Ishikawa (cell line): ENCODE measurements at regions not wholly inside any gene's neighbourhood (a gene's known extent, or its start where the extent isn't known, plus 50 kb on each side); places are given as distances from the start of the nearest gene placed in this dataset.

Experiments
- EGR1 ChIP-seq: IDR thresholded peaks from 2 replicates; pipeline ENCODE4 v1.6.1; 2012
- FOXM1 ChIP-seq: IDR thresholded peaks from 2 replicates; pipeline ENCODE4 v1.6.1; 2012; ENCODE audit warnings: low read depth, borderline replicate concordance
- TAF1 ChIP-seq: IDR thresholded peaks from 2 replicates; pipeline ENCODE4 v1.6.1; 2012; ENCODE audit warnings: low read depth, mild to moderate bottlenecking
- TF ChIP-seq, protein P1 (sequence below): IDR thresholded peaks from 2 replicates; pipeline ENCODE4 v1.6.1; 2012

DNA sequence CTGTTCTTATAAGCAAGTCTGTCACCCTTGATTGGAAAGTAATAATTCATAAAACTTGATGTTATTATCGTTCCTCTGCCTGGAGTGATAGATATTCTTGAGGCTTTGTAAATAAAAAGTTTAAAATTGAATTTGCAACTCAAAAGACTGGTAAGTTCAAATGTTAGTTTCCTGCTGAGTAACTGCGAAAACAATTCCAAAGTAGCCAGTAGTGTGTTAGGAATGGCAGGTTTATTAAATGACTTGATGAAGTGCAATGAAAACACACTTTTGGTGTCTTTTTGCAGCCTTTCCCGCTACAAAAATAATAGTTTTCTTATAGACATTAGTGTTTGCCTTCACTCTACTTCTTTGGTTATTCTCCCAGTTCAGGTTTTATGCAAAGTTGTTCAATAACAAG is 299.3 kb downstream of the DLEU7 start:
- TF ChIP-seq FOXM1 (no peak), EGR1 (no peak), TAF1 (no peak)
- TF ChIP-seq, protein P1, sequence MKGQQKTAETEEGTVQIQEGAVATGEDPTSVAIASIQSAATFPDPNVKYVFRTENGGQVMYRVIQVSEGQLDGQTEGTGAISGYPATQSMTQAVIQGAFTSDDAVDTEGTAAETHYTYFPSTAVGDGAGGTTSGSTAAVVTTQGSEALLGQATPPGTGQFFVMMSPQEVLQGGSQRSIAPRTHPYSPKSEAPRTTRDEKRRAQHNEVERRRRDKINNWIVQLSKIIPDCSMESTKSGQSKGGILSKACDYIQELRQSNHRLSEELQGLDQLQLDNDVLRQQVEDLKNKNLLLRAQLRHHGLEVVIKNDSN = no peak
